ENCODE measurements at regions not wholly inside any gene's neighbourhood (a gene's known extent, or its start where the extent isn't known, plus 50 kb on each side); places are given as distances from the start of the nearest gene placed in this dataset.

GRCh38 chr4:186900232-186900900 is 176.7 kb upstream of the FAT1 start:
- TF ChIP-seq CTCF (IDR thresholded peaks at IDR 0.05) (no peak), POLR2A (IDR thresholded peaks at IDR 0.05) (no peak), EP300 (IDR thresholded peaks at IDR 0.05) (no peak), POLR2AphosphoS5 (IDR thresholded peaks at IDR 0.05) (no peak)
